ENCODE measurements at regions not wholly inside any gene's neighbourhood (a gene's known extent, or its start where the extent isn't known, plus 50 kb on each side); places are given as distances from the start of the nearest gene placed in this dataset.

DNA sequence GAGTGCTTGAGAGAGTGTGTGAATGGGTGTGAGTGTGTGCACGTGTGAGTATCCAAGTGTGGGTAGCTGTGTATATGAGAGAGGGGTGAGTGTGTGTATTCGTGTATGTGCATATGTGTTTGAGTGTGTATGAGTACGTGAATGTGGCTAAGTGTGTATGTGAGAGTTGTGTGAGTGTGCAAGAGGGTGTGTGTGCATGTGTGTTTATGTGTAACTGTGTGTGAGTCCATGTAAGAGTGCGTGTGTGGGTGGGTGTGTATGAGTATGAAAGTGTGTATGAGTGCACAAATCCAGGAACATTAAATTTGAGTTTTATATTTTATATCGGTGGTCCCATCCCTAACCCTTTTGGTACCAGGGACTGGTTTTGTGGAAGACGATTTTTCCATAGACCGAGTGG, 156.4 kb downstream of the TENT4A start:
- TF ChIP-seq EZH2 (IDR thresholded peaks at IDR 0.05; ENCODE audit: borderline replicate concordance, low read depth, low read length, poor library complexity, severe bottlenecking) = no peak
- TF ChIP-seq, protein P1, sequence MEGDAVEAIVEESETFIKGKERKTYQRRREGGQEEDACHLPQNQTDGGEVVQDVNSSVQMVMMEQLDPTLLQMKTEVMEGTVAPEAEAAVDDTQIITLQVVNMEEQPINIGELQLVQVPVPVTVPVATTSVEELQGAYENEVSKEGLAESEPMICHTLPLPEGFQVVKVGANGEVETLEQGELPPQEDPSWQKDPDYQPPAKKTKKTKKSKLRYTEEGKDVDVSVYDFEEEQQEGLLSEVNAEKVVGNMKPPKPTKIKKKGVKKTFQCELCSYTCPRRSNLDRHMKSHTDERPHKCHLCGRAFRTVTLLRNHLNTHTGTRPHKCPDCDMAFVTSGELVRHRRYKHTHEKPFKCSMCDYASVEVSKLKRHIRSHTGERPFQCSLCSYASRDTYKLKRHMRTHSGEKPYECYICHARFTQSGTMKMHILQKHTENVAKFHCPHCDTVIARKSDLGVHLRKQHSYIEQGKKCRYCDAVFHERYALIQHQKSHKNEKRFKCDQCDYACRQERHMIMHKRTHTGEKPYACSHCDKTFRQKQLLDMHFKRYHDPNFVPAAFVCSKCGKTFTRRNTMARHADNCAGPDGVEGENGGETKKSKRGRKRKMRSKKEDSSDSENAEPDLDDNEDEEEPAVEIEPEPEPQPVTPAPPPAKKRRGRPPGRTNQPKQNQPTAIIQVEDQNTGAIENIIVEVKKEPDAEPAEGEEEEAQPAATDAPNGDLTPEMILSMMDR (conservative IDR thresholded peaks at IDR 0.05; ENCODE audit: low read depth, low read length) = no peak

Measured in A673 (cell line).